Natural killer cell (primary cell): ENCODE measurements at regions not wholly inside any gene's neighbourhood (a gene's known extent, or its start where the extent isn't known, plus 50 kb on each side); places are given as distances from the start of the nearest gene placed in this dataset.

ENCODE experiments used
- ATAC-seq, 3 donors: fragments of 150-1000 bp in 2 of 3; fragments of 200-7000 bp in 1 of 3; cut with Tn5 transposase; 1 replicate in 1 of 3; 2 replicates in 2 of 3; pipeline ENCODE4 v1.10.0; 2021; ENCODE audit warnings: mild to moderate bottlenecking in 2 of 3, moderate library complexity in 2 of 3
- DNase-seq, 2 donors: peaks; one replicate each; pipeline versions ENCODE4 v3.0.0 to v3.0.0-alpha.2; 2013 to 2021; ENCODE audit warnings: mixed read lengths in 1 of 2
- H3K27ac ChIP-seq: one replicate; pipeline ENCODE4 v1.5.1; 2013; ENCODE audit warnings: mild to moderate bottlenecking, low read length
- H3K27me3 ChIP-seq: one replicate; pipeline ENCODE4 v1.6.1; 2013; ENCODE audit warnings: low read length; ENCODE audit not compliant: control insufficient read depth, insufficient read depth
- H3K36me3 ChIP-seq: one replicate; pipeline ENCODE4 v1.6.1; 2013; ENCODE audit warnings: low read length; ENCODE audit not compliant: control insufficient read depth, insufficient read depth
- H3K4me1 ChIP-seq: one replicate; pipeline ENCODE4 v1.6.1; 2013; ENCODE audit warnings: low read length; ENCODE audit not compliant: control insufficient read depth, insufficient read depth
- H3K4me3 ChIP-seq: one replicate; pipeline ENCODE4 v1.5.1; 2013; ENCODE audit warnings: low read length
- H3K9me3 ChIP-seq: one replicate; pipeline ENCODE4 v1.6.1; 2013; ENCODE audit warnings: low read length; ENCODE audit not compliant: control insufficient read depth, insufficient read depth
- H3K27ac Mint-ChIP-seq, 2 donors: one replicate each; pipeline ENCODE4 v1.8.0; 2022; ENCODE audit warnings: mild to moderate bottlenecking in 2 of 2, mixed read lengths in 2 of 2, moderate library complexity in 1 of 2
- H3K27me3 Mint-ChIP-seq, 2 donors: one replicate each; pipeline ENCODE4 v1.8.0; 2022; ENCODE audit warnings: low read depth in 2 of 2, mixed read lengths in 2 of 2
- H3K36me3 Mint-ChIP-seq: one replicate; pipeline ENCODE4 v1.8.0; 2022; ENCODE audit warnings: mixed read lengths
- H3K4me1 Mint-ChIP-seq, 2 donors: one replicate each; pipeline ENCODE4 v1.8.0; 2022; ENCODE audit warnings: mixed read lengths in 2 of 2
- H3K4me3 Mint-ChIP-seq: one replicate; pipeline ENCODE4 v1.8.0; 2022; ENCODE audit warnings: mild to moderate bottlenecking, moderate library complexity, mixed read lengths
- H3K9me3 Mint-ChIP-seq, 2 donors: one replicate each; pipeline ENCODE4 v1.8.0; 2022; ENCODE audit warnings: mixed read lengths in 2 of 2
- WGBS: methylation state at CpG from one replicate; pipeline ENCODE4 v1.1.7; 2013; ENCODE audit warnings: missing lambda C conversion rate; ENCODE audit not compliant: insufficient coverage; 5-methylcytosine and 5-hydroxymethylcytosine counted together
- intact Hi-C: fragments of 100-400 bp; cut with micrococcal nuclease; formaldehyde crosslinking; loops from one replicate; pipeline ENCODE4 v1.14.2; 2022
- TF ChIP-seq, protein P1 (sequence below): fragments of 200-600 bp; IDR thresholded peaks from one replicate; pipeline ENCODE4 v1.8.0; 2022; ENCODE audit warnings: antibody characterized with exemption

DNA sequence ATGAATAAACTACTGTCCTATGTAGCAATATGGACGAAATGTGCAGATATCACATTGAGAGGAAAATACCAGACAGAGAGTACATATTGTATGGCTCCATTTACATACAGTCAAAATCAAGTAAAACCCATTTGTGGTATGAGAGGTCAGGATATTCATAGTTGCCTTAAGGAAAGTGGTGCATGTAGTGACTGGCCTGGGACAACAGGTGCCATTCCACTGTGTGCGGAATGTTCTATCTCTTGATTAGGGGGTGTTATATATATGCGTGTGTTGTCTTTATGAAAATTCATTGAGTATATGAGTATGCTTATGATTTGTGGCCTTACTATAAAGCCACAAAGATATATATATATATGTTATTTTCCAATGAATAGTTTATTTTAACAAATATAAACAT is 964.0 kb downstream of the SORCS3 start:
- Mint-ChIP-seq H3K27ac (no peak overlapping the region), H3K36me3 (no peaks in the 10 kb centered on the region), H3K27me3 (no peaks in the 10 kb centered on the region), H3K4me3 (no peak overlapping the region), H3K4me1 (no peaks in the 10 kb centered on the region), H3K9me3 (peaks cover 8 to 13% of the 10 kb centered on the region in 2 donors)
- no peak overlapping the region for H3K4me3 ChIP-seq
- no peaks in the 10 kb centered on the region for H3K36me3 ChIP-seq
- ATAC-seq, result no peak
- no peaks in the 10 kb centered on the region for H3K27me3 ChIP-seq
- H3K4me1 ChIP-seq, result no peaks in the 10 kb centered on the region
- H3K9me3 ChIP-seq, result peaks cover 3% of the 10 kb centered on the region
- 100% methylated on average over 1 of the region's 3 CpGs for WGBS
- DNase-seq, result no peak
- intact Hi-C loops, result no loop called here
- TF ChIP-seq, protein P1, sequence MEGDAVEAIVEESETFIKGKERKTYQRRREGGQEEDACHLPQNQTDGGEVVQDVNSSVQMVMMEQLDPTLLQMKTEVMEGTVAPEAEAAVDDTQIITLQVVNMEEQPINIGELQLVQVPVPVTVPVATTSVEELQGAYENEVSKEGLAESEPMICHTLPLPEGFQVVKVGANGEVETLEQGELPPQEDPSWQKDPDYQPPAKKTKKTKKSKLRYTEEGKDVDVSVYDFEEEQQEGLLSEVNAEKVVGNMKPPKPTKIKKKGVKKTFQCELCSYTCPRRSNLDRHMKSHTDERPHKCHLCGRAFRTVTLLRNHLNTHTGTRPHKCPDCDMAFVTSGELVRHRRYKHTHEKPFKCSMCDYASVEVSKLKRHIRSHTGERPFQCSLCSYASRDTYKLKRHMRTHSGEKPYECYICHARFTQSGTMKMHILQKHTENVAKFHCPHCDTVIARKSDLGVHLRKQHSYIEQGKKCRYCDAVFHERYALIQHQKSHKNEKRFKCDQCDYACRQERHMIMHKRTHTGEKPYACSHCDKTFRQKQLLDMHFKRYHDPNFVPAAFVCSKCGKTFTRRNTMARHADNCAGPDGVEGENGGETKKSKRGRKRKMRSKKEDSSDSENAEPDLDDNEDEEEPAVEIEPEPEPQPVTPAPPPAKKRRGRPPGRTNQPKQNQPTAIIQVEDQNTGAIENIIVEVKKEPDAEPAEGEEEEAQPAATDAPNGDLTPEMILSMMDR, result no peak
- no peak overlapping the region for H3K27ac ChIP-seq

DNA sequence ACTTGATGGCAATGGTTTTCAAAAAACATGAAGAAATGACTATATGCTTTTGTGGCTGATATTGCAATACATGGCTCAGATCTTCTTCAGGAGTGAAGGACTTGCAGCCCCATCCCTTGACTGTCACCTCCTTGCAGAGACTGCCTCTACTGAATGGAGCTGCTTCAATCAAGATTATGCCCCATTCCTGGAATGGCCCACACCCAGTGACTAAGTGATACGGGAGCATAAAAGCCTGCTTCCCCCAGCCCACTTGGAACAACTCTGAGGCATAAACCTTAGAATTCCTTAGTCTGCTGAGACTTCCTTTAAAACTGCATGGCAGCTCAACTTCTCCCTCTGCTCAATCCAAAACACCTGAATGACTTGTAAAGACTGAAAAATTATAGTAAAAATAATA is 957.1 kb downstream of the SORCS3 start:
- peaks cover 14 to 24% of the 10 kb centered on the region in 2 donors for H3K9me3 Mint-ChIP-seq
- no peaks in the 10 kb centered on the region for H3K4me1 Mint-ChIP-seq
- no peaks in the 10 kb centered on the region for H3K36me3 Mint-ChIP-seq
- DNase-seq, result no peak
- no peak overlapping the region for H3K4me3 Mint-ChIP-seq
- Histone ChIP-seq H3K4me1 (no peaks in the 10 kb centered on the region), H3K4me3 (no peak overlapping the region), H3K36me3 (no peaks in the 10 kb centered on the region), H3K9me3 (no peaks in the 10 kb centered on the region), H3K27me3 (no peaks in the 10 kb centered on the region), H3K27ac (no peak overlapping the region)
- no peak for ATAC-seq
- intact Hi-C loops, result no loop called here
- no peak overlapping the region for H3K27ac Mint-ChIP-seq
- TF ChIP-seq, protein P1, result no peak
- H3K27me3 Mint-ChIP-seq, result no peaks in the 10 kb centered on the region
- 94% methylated on average over 1 of the region's 1 CpG for WGBS

DNA sequence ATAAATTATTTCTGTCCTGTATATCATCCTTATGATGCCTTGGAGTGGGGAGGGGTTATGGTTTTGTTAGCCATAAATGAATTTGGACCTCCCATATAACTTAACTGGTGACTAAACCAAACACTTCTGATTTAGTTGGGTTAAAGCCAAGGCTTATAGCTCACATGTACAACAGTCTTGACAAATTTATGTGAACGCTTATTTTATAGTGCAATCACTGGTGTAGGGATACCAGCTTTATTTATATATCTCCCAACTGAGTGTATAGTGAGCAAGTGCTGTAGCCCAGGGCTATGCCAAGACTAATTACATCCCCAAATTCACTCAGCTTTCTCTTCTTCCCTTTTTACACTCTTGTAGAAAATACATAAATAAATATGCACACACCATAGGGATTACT is 956.2 kb downstream of the SORCS3 start:
- no peak for ATAC-seq
- no peaks in the 10 kb centered on the region for H3K27me3 Mint-ChIP-seq
- peaks cover 10 to 20% of the 10 kb centered on the region in 2 donors for H3K9me3 Mint-ChIP-seq
- no peaks in the 10 kb centered on the region for H3K36me3 ChIP-seq
- WGBS, result no CpG with 5 or more reads among the region's 1 CpG
- H3K27ac Mint-ChIP-seq, result no peak overlapping the region
- H3K4me3 ChIP-seq, result no peak overlapping the region
- no peaks in the 10 kb centered on the region for H3K4me1 Mint-ChIP-seq
- H3K27me3 ChIP-seq, result no peaks in the 10 kb centered on the region
- no peak overlapping the region for H3K27ac ChIP-seq
- H3K9me3 ChIP-seq, result no peaks in the 10 kb centered on the region
- H3K4me3 Mint-ChIP-seq, result no peak overlapping the region
- no peaks in the 10 kb centered on the region for H3K36me3 Mint-ChIP-seq
- H3K4me1 ChIP-seq, result no peaks in the 10 kb centered on the region
- no peak for DNase-seq
- TF ChIP-seq, protein P1, result no peak
- intact Hi-C loops, result no loop called here

DNA sequence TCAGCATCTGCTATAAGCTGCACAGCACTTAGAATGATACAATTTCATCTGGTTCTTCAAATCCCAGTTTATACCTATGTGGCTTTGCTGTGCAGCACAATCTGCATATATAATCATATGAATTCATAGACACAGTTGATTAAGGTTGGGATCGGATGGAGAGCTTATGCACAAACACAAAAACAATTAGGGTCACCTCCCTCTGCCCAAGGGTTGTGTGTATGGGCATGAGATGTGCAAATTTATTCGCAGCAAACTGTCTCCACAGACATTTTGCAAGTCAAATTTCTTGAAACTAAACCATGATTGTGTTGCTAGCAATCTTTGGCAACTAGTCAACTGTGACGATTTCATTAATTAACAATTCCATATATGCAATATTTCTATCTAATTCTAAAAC is 955.7 kb downstream of the SORCS3 start:
- Mint-ChIP-seq H3K27ac (no peak overlapping the region), H3K4me3 (no peak overlapping the region), H3K9me3 (peaks cover 10 to 22% of the 10 kb centered on the region in 2 donors), H3K27me3 (no peaks in the 10 kb centered on the region), H3K4me1 (no peaks in the 10 kb centered on the region), H3K36me3 (no peaks in the 10 kb centered on the region)
- Histone ChIP-seq H3K4me1 (no peaks in the 10 kb centered on the region), H3K27me3 (no peaks in the 10 kb centered on the region), H3K36me3 (no peaks in the 10 kb centered on the region), H3K4me3 (no peak overlapping the region), H3K9me3 (no peaks in the 10 kb centered on the region), H3K27ac (no peak overlapping the region)
- no peak for DNase-seq
- 83% methylated on average over 3 of the region's 3 CpGs for WGBS
- no peak for ATAC-seq
- intact Hi-C loops, result no loop called here
- TF ChIP-seq, protein P1, result no peak
